DOHH2 (cell line): ENCODE measurements at regions not wholly inside any gene's neighbourhood (a gene's known extent, or its start where the extent isn't known, plus 50 kb on each side); places are given as distances from the start of the nearest gene placed in this dataset.
"Not testable (repeated sequence)": the region's sequence is repeated elsewhere in the genome, so short reads cannot be mapped to it uniquely, and the experiment has no call there.

ENCODE experiments used
- H3F3A ChIP-seq: fragments of 200-600 bp; sonication (generic), shearing (Covaris generic); 2 replicates; pipeline ENCODE4 v1.6.0; 2016; ENCODE audit warnings: antibody characterized with exemption, mild to moderate bottlenecking; ENCODE audit not compliant: control insufficient read depth, insufficient read depth
- H3K27ac ChIP-seq: fragments of 200-600 bp; sonication (generic); 2 replicates; pipeline ENCODE4 v1.5.1; 2014; ENCODE audit warnings: low read depth, mild to moderate bottlenecking, low read length, moderate library complexity
- H3K27me3 ChIP-seq: fragments of 200-600 bp; sonication (generic); 2 replicates; pipeline ENCODE4 v1.6.1; 2014; ENCODE audit warnings: mild to moderate bottlenecking, low read length, mixed read lengths; ENCODE audit not compliant: control insufficient read depth
- H3K36me3 ChIP-seq: fragments of 200-600 bp; sonication (generic); 2 replicates; pipeline ENCODE4 v1.6.1; 2014; ENCODE audit warnings: mild to moderate bottlenecking, low read length, moderate library complexity, mixed read lengths; ENCODE audit not compliant: control insufficient read depth
- H3K4me1 ChIP-seq: fragments of 200-600 bp; sonication (generic); 2 replicates; pipeline ENCODE4 v1.6.1; 2014; ENCODE audit warnings: mild to moderate bottlenecking, low read length, mixed read lengths; ENCODE audit not compliant: control insufficient read depth
- H3K4me2 ChIP-seq: fragments of 200-600 bp; sonication (generic); 2 replicates; pipeline ENCODE4 v1.6.0; 2014; ENCODE audit warnings: mild to moderate bottlenecking, low read length, moderate library complexity
- H3K4me3 ChIP-seq: fragments of 200-600 bp; sonication (generic); 2 replicates; pipeline ENCODE4 v1.5.1; 2014; ENCODE audit warnings: mild to moderate bottlenecking, low read length, mixed read lengths
- H3K79me2 ChIP-seq: fragments of 200-600 bp; sonication (generic); 2 replicates; pipeline ENCODE4 v1.6.1; 2014; ENCODE audit warnings: mild to moderate bottlenecking, low read length, mixed read lengths; ENCODE audit not compliant: control insufficient read depth
- H3K9me2 ChIP-seq: fragments of 200-600 bp; sonication (generic); replicated peaks from 2 replicates; pipeline ENCODE4 v1.6.1; 2014; ENCODE audit warnings: mild to moderate bottlenecking, low read length, mixed read lengths; ENCODE audit not compliant: control insufficient read depth
- H3K9me3 ChIP-seq: fragments of 200-600 bp; sonication (generic); 2 replicates; pipeline ENCODE4 v1.6.1; 2014; ENCODE audit warnings: antibody characterized with exemption, low read length, mixed read lengths; ENCODE audit not compliant: control insufficient read depth, insufficient read depth
- H4K20me1 ChIP-seq: fragments of 200-600 bp; sonication (generic); 2 replicates; pipeline ENCODE4 v1.6.0; 2014; ENCODE audit warnings: low read depth, mild to moderate bottlenecking, antibody characterized with exemption, low read length, moderate library complexity; ENCODE audit not compliant: control insufficient read depth, insufficient read depth
- CTCF ChIP-seq: fragments of 200-600 bp; sonication (generic); IDR thresholded peaks from one replicate; pipeline ENCODE4 v1.5.1; 2014; ENCODE audit warnings: antibody characterized with exemption, mild to moderate bottlenecking, low read depth, low read length; ENCODE audit not compliant: poor library complexity, severe bottlenecking
- EZH2phosphoT487 ChIP-seq: fragments of 200-600 bp; sonication (generic); IDR thresholded peaks from 2 replicates; pipeline ENCODE4 v1.6.1; 2017; ENCODE audit warnings: borderline replicate concordance, mild to moderate bottlenecking, antibody characterized with exemption, low read length, moderate library complexity, mixed read lengths

DNA sequence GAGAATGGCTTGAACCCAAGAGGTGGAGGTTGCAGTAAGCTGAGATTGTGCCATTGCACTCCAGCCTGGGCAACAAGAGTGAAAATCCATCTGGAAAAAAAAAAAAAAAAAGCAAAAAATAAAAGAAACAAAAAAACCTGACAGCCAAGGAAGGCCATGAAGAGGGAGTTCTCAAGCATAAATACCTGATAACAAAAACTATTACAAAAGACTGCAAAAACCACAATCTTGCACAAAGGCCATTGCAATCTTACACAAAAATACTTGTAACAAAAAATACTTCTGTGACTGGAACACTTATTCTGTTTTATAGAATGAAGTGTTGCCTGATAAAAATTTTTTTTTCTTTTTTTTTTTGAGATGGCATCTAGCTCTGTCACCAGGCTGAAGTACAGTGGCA, 61.5 kb upstream of the TSC22D1 start:
- Histone ChIP-seq H3K4me3 (no peak overlapping the region), H3K27ac (no peak overlapping the region), H3K79me2 (no peaks in the 10 kb centered on the region), H3K9me3 (no peaks in the 10 kb centered on the region), H3K27me3 (peaks cover 4% of the 10 kb centered on the region; the same call in 1 of the 2 replicates), H4K20me1 (no peaks in the 10 kb centered on the region), H3K4me2 (no peak overlapping the region), H3K9me2 (no peaks in the 10 kb centered on the region), H3K36me3 (no peaks in the 10 kb centered on the region), H3K4me1 (no peaks in the 10 kb centered on the region), H3F3A (no peaks in the 10 kb centered on the region)
- TF ChIP-seq CTCF (no peak), EZH2phosphoT487 (no peak)

DNA sequence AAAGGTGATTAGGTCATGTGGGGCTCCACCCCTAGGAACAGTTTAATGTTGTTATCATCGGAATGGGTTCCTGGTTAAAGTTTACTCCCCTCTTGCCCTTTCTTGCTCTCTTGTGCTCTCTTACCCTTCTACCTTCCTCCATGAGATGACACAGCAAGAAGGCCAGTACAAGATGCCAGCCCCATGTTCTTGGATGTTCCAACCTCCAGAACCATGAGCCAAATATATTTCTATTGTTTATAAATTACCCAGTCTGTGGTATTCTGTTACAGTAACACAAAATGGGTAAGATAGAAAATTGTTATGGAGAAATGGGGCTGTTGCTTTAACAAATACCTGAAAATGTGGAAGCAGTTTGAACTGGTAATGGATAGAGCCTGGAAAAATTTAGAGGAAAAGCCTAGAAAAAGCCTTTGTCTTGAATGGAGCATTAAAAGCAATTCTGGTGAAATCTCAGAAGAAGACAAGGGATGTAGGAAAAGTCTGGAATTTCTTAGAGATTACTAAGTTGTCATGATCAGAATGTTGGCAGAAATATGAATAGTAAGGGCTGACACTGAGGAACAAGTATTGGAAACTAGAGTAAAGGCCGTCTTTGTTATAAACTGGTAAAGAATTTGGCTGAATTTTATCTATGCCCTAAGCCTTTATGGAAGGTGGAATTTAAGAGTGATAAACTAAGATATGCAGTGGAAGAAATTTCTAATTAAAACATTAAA, 53.5 kb upstream of the TSC22D1 start:
- Histone ChIP-seq H3K79me2 (no peaks in the 10 kb centered on the region), H3K4me3 (no peak overlapping the region), H3K9me3 (no peaks in the 10 kb centered on the region), H3K9me2 (no peaks in the 10 kb centered on the region), H3K4me1 (no peaks in the 10 kb centered on the region), H3K4me2 (no peak overlapping the region), H4K20me1 (no peaks in the 10 kb centered on the region), H3K36me3 (no peaks in the 10 kb centered on the region), H3K27me3 (0 out of 2 replicates have a peak, but pooled peaks cover 3% of the 10 kb centered on the region), H3F3A (no peaks in the 10 kb centered on the region), H3K27ac (no peak overlapping the region)
- TF ChIP-seq CTCF (no peak), EZH2phosphoT487 (no peak)

DNA sequence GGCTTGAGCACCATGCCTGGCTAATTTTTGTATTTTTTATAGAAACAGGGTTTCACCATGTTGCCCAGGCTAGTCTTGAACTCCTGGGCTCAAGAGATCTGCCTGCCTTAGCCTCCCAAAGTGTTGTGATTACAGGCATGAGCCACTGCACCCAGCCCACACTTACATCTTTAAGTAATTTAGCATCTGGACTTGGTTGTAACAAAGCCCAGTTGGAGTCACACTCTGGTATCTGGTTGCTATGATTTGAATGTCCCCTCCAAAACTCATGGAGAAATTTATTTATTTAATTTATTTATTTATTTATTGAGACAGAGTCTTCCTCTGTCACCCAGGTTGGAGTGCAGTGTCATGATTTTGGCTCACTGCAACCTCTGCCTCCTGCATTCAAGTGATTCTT, 52.7 kb upstream of the TSC22D1 start:
- not testable (repeated sequence) for H4K20me1 ChIP-seq, H3K9me2 ChIP-seq, H3K4me3 ChIP-seq, H3K4me1 ChIP-seq, H3K36me3 ChIP-seq, H3K79me2 ChIP-seq, H3F3A ChIP-seq, H3K27ac ChIP-seq, H3K9me3 ChIP-seq, H3K27me3 ChIP-seq, H3K4me2 ChIP-seq

DNA sequence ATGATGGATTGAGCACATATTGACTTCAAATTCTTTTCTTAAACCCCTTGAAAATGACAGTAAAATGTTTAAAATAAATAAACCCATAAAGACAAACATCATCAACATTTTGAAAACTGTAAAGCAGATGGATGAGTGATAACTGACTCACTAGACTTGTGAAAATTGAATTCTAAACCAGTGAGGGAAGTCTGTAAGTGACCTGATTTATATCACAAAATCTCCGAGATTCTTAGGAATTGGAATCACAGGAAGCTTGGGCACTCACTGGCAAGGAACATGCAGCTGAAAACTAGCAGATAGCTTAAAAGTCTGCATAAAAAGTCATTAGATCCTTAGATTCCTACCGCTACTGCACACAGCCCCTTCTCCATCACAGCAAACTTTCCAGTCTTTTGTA, 51.3 kb upstream of the TSC22D1 start:
- H4K20me1 ChIP-seq, result no peaks in the 10 kb centered on the region
- no peaks in the 10 kb centered on the region for H3K36me3 ChIP-seq
- no peaks in the 10 kb centered on the region for H3K4me1 ChIP-seq
- no peak overlapping the region for H3K4me3 ChIP-seq
- TF ChIP-seq EZH2phosphoT487 (no peak), CTCF (no peak)
- H3K79me2 ChIP-seq, result no peaks in the 10 kb centered on the region
- H3K4me2 ChIP-seq, result no peak overlapping the region
- no peaks in the 10 kb centered on the region for H3K9me2 ChIP-seq
- H3F3A ChIP-seq, result no peaks in the 10 kb centered on the region
- no peak overlapping the region for H3K27ac ChIP-seq
- H3K9me3 ChIP-seq, result no peaks in the 10 kb centered on the region
- H3K27me3 ChIP-seq, result 0 out of 2 replicates have a peak, but pooled peaks cover 5% of the 10 kb centered on the region
